Breast epithelium (tissue), 3 donors: ENCODE measurements at regions not wholly inside any gene's neighbourhood (a gene's known extent, or its start where the extent isn't known, plus 50 kb on each side); places are given as distances from the start of the nearest gene placed in this dataset.

Source experiments
- CTCF ChIP-seq, 3 donors: fragments of 450-650 bp; IDR thresholded peaks; one replicate each; pipeline ENCODE4 v1.5.1; 2016 to 2017; ENCODE audit warnings: antibody characterized with exemption in 3 of 3, mild to moderate bottlenecking in 3 of 3, moderate library complexity in 3 of 3
- POLR2A ChIP-seq: fragments of 450-650 bp; IDR thresholded peaks from one replicate; pipeline ENCODE4 v1.6.1; 2016; ENCODE audit warnings: antibody characterized with exemption, mild to moderate bottlenecking, moderate library complexity
- POLR2AphosphoS5 ChIP-seq, 3 donors: sonication (generic); formaldehyde crosslinking; IDR thresholded peaks; one replicate each; pipeline ENCODE4 v1.6.1; 2017; ENCODE audit warnings: antibody characterized with exemption in 3 of 3

GRCh38 chr14:44154446-44154845, 352.6 kb downstream of the FSCB start:
- TF ChIP-seq POLR2A (no peak), CTCF (IDR thresholded peaks at IDR 0.05) (no peak), POLR2AphosphoS5 (IDR thresholded peaks at IDR 0.05) (no peak)
